Limb (tissue), 2 donors: ENCODE measurements at regions not wholly inside any gene's neighbourhood (a gene's known extent, or its start where the extent isn't known, plus 50 kb on each side); places are given as distances from the start of the nearest gene placed in this dataset.

Source experiments
- DNase-seq, 2 donors: peaks; one replicate each; pipeline ENCODE4 v3.0.0-alpha.2; 2016; ENCODE audit errors: extremely low spot score in 2 of 2

GRCh38 chr2:181832015-181832414, 59.5 kb upstream of the ITPRID2 start:
- no peak for DNase-seq

GRCh38 chr2:181836583-181836982, 54.9 kb upstream of the ITPRID2 start:
- no peak for DNase-seq

GRCh38 chr2:181837563-181837962, 54.0 kb upstream of the ITPRID2 start:
- DNase-seq = no peak

- no peak for DNase-seq
Measured at GRCh38 chr2:181839811-181840210, 51.7 kb upstream of the ITPRID2 start.

- no peak for DNase-seq
Measured at GRCh38 chr2:181841079-181841478, 50.5 kb upstream of the ITPRID2 start.
